K562 (cell line): ENCODE measurements at regions not wholly inside any gene's neighbourhood (a gene's known extent, or its start where the extent isn't known, plus 50 kb on each side); places are given as distances from the start of the nearest gene placed in this dataset.

Experiments used
- TFE3 ChIP-seq: fragments of 450-650 bp; formaldehyde crosslinking; IDR thresholded peaks from 2 replicates; pipeline ENCODE4 v1.4.0; 2020; ENCODE audit warnings: mild to moderate bottlenecking, mixed read lengths
- YY1 ChIP-seq, 3 experiments: IDR thresholded peaks; 2 replicates each; pipeline ENCODE4 v1.6.1; 2011; ENCODE audit warnings: low read length in 2 of 3, mild to moderate bottlenecking in 2 of 3, moderate library complexity in 2 of 3, borderline replicate concordance in 1 of 3, control low read depth in 1 of 3, low read depth in 1 of 3; ENCODE audit not compliant: insufficient read depth in 3 of 3, insufficient replicate concordance in 2 of 3, control insufficient read depth in 1 of 3, insufficient read length in 1 of 3; ENCODE audit errors: extremely low read depth in 1 of 3
- ZBTB33 ChIP-seq: sonication (generic); formaldehyde crosslinking; IDR thresholded peaks from 2 replicates; pipeline ENCODE4 v1.8.1; 2023; ENCODE audit warnings: mild to moderate bottlenecking, missing genetic modification reagents

- no peak for TF ChIP-seq ZBTB33 (CRISPR knock-in tag)
- TF ChIP-seq TFE3 (CRISPR knock-in tag): no peak
- no peak for TF ChIP-seq YY1 (IDR thresholded peaks at IDR 0.05; ENCODE audit: borderline replicate concordance in 1 of 3, control insufficient read depth in 1 of 3, extremely low read depth in 1 of 3, insufficient read depth in 3 of 3, insufficient read length in 1 of 3, insufficient replicate concordance in 2 of 3, low read depth in 1 of 3, low read length in 2 of 3)
These were observed 1591.4 kb downstream of the PLA2G4A start for GRCh38 chr1:188420177-188420576.
